ENCODE measurements at regions not wholly inside any gene's neighbourhood (a gene's known extent, or its start where the extent isn't known, plus 50 kb on each side); places are given as distances from the start of the nearest gene placed in this dataset.
"Not testable (repeated sequence)": the region's sequence is repeated elsewhere in the genome, so short reads cannot be mapped to it uniquely, and the experiment has no call there.

DNA sequence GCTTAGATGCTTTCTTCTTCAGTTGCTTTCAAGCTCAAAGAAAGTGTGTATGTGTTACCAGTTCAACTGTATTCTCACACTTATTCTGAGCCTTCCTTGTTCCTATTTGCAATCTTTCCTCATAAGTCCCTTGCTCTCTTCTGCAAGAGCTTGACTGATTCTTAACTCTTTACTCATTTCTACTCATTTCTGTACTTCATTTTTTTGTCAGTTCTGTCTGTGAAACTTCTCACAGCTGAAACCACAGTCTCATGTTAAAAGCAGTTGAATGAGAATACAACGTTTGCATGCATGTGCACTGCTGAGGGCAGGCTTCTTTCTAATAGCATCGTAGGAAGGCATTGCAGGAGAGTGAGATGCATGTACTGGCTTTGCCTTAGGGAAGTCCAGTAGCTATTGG lies 54.8 kb downstream of the HSFY2 start:
- H3K4me3 ChIP-seq; H3K9me3 ChIP-seq; H3K27ac ChIP-seq; intact Hi-C loops (cut with DNase I); H3K4me1 ChIP-seq; ATAC-seq; H3K27me3 ChIP-seq; H3K36me3 ChIP-seq; DNase-seq: not testable (repeated sequence)

DNA sequence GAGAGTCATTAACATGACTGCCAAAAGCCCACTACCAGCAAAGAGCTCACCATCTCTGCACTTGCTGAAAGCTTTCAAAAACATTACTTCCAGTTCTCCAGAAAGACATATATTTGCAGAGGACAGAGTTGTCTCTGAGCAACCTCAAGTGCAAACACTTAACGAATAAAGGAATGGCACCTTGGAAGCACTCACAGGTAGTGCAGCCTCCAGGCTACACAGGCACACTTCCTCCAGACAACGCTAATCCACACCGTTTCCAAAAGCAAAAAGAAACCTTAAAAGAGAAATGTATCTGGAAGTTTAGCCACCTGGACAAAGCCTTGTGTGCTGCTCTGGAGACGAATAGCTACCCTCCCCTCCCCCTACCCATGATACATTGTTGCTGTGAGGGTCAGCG lies 53.1 kb downstream of the HSFY2 start:
- H3K9me3 ChIP-seq; H3K4me1 ChIP-seq; H3K4me3 ChIP-seq; intact Hi-C loops (cut with DNase I); H3K36me3 ChIP-seq; H3K27ac ChIP-seq; ATAC-seq; DNase-seq; H3K27me3 ChIP-seq: not testable (repeated sequence)

All from left lung (tissue), 4 donors.